HG02938 (cell line): ENCODE measurements at regions not wholly inside any gene's neighbourhood (a gene's known extent, or its start where the extent isn't known, plus 50 kb on each side); places are given as distances from the start of the nearest gene placed in this dataset.
"Not testable (repeated sequence)": the region's sequence is repeated elsewhere in the genome, so short reads cannot be mapped to it uniquely, and the experiment has no call there.

Experiments used
- ATAC-seq: cut with Tn5 transposase; IDR thresholded peaks from one replicate; pipeline ENCODE4 v1.9.1; 2021; ENCODE audit warnings: mild to moderate bottlenecking, moderate library complexity; ENCODE audit not compliant: unreplicated experiment

GRCh38 chr5:36422952-36423351 is 121.2 kb upstream of the RANBP3L start:
- no peak for ATAC-seq

DNA sequence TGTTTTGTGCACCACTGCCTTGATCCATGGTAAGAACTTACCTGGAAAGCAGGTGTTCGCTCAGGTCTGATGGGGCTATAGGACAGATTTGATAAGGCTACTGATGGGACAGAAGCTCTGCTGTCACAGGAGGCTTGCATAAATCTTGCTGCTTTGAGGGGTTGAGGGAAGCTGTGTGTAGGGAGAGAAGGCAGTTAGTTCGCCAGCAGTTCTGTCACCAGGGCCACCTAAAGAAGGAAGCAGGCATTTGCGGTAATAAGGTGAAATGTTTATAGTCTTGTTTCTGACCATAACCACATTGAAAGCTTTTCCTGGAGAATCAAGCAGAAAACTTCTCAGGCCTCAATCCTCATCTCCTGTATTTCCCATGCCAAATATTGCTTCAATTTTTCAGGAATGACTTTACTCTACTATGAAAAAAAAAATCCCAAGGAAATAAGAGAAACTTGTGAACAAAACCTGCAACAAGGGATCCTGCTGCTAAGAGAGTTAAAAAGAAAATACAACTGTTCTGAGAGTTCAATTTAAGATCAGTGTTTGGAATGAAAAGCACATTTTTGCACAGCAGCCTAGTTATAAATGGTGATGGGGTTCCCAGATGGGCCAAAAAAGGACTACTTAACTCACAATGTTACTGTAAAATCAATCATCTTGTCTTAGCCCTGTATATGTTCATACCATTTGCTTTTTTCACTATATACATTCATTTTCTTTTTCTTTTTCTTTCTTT is 122.0 kb upstream of the RANBP3L start:
- no peak for ATAC-seq

GRCh38 chr5:36426070-36426469 is 124.4 kb upstream of the RANBP3L start:
- not testable (repeated sequence) for ATAC-seq

- no peak for ATAC-seq
These were observed 133.8 kb upstream of the RANBP3L start for GRCh38 chr5:36435516-36435915.

GRCh38 chr5:36436306-36436705 is 134.6 kb upstream of the RANBP3L start:
- ATAC-seq: no peak

DNA sequence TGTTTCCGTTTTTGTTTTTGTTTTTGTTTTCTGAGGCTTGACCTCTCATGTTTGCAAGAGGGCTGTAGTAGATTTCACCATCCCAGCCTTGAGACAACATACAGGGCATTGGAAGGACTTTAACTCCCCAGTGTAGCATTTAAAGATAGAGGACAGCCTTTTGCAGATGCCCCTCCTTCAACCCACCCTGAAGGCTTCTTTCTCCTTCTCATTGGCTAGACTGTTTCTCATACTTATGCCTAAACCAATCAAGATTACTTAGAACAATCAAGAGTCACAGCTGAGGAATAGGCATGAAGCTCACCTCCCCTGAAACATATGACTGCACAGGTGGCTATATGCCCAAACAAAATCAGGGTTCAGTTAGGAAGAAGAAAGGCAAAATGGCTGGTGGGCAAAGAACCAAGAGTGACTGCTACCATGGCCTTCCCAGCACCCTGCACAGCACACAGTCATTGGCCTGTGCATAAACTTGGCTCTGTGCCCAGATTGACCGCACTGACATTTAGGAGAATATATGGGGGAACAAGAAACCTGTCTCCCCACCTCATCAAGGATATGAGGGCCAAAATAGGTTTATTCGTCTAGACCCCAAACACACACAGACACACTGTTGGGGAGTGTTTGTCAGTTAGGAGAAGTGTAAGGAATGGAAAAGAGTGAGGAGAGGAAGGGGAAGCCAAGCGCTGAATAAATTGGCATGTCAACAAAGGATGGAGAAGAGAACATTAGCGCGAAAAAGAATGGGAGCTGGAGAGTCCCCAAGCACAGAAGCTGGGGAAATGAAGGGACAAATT is 137.3 kb upstream of the RANBP3L start:
- no peak for ATAC-seq

DNA sequence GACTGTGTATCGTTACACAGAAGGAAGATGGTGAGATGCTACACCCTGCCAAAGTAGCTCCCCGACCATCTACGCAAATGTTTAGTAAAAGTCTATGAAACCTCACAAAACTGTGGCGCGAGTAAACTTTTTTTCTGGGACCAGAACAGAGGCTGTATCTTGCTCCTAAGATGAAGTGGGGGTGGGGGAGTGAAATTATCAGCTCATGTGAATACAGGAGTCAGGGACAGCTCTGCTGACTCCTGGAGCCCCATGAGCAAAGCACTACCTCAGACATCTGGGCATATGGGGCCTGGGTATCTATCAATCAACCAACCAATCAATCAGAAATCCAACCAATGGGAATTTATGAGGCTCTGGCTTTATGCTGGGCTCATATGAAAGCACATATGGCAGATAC is 138.6 kb upstream of the RANBP3L start:
- no peak for ATAC-seq

GRCh38 chr5:36441280-36441679 is 139.6 kb upstream of the RANBP3L start:
- no peak for ATAC-seq

DNA sequence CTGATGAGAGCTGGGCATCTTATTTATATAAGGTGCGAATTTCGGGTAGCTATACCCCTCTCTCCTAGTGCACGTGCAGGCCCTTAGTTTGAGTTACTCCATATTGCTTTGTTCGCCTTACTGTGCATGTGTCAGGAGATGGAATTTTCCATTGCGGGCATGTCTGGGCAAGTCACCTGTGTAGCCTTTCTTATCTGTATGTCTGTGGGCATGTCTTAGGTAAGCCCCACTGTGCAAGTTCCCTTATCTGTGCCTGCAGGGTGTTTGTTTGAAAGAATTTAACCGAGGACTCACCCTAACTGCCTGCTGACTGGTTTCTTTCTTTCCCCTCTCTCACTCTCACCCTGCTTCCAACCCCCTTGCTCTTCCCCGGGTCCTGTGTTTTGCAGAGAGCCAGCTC is 140.7 kb upstream of the RANBP3L start:
- ATAC-seq: no peak

- no peak for ATAC-seq
These were observed 141.1 kb upstream of the RANBP3L start for GRCh38 chr5:36442796-36443195.

DNA sequence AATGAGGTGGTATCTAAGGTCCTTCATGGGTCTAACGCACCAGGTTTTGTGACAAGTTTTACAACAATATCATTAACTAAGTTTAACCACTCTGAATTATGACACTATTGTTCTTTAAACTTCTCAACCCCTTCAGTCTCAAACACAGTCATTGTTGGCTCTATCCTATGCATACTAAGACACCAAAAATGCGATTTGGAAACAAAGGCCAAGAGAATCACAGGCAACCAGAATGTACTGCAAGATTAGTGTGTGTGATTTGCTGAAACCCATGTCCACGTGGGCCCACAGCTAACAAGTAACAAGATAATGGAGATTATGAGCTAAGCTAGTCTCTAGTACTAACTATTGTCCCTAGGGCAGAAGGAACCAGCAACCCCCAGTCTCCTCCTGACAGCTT is 142.2 kb upstream of the RANBP3L start:
- no peak for ATAC-seq

- ATAC-seq: no peak
These were observed 143.1 kb upstream of the RANBP3L start for GRCh38 chr5:36444582-36445418.

DNA sequence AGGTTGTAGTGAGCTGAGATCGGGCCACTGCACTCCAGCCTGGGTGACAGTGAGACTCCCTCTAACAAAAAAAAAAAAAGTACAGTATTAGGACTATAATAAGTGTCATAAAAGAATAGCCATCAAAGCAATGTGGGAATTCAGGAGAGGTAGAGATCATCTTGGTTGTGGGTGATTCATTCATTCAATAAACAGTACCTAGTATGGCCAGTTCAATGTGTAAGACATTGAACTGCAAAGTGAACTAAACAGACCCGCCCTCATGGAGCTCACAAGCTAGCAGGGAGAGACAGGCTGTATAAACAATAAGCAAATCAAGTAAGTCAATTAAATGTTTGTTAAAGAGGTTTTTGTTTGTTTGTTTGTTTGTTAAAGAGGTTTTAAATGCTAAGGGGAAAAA is 146.1 kb upstream of the RANBP3L start:
- no peak for ATAC-seq

GRCh38 chr5:36450229-36451014 is 148.7 kb upstream of the RANBP3L start:
- ATAC-seq: no peak

- ATAC-seq: no peak
These were observed 150.8 kb upstream of the RANBP3L start for GRCh38 chr5:36452424-36453006.

GRCh38 chr5:36457511-36458270 is 148.7 kb upstream of the SLC1A3 start:
- ATAC-seq: no peak

- ATAC-seq: no peak
These were observed 147.7 kb upstream of the SLC1A3 start for GRCh38 chr5:36458746-36459145.

- ATAC-seq: no peak
These were observed 146.9 kb upstream of the SLC1A3 start for GRCh38 chr5:36459176-36460135.
